HEK293 (cell line): ENCODE measurements at regions not wholly inside any gene's neighbourhood (a gene's known extent, or its start where the extent isn't known, plus 50 kb on each side); places are given as distances from the start of the nearest gene placed in this dataset.

Experiments
- CTCF ChIA-PET: fragments of 350-600 bp; formaldehyde crosslinking; extraction: SDS; loops from one replicate; lab custom pipeline; 2021; ENCODE audit warnings: antibody characterized with exemption; lab: Yijun Ruan, JAX
- POLR2A ChIA-PET: fragments of 300-600 bp; formaldehyde crosslinking; extraction: SDS; loops from one replicate; lab custom pipeline; 2020; ENCODE audit warnings: antibody characterized with exemption, inconsistent platforms; lab: Yijun Ruan, JAX
- H3K27ac ChIP-seq: fragments of 200-500 bp; sonication (Bioruptor generic); 2 replicates; pipeline ENCODE4 v1.5.1; 2014; ENCODE audit warnings: low read depth, low read length, control low read depth, inconsistent platforms; ENCODE audit errors: extremely low read depth
- H3K36me3 ChIP-seq, 2 experiments: fragments of 200-500 bp in 1 of 2; sonication (Bioruptor generic) in 1 of 2; 1 replicate in 1 of 2; 2 replicates in 1 of 2; pipeline ENCODE4 v1.5.1; 2014 to 2017; ENCODE audit warnings: inconsistent platforms in 2 of 2, low read length in 2 of 2; ENCODE audit not compliant: control insufficient read depth in 2 of 2, insufficient read depth in 1 of 2
- H3K4me1 ChIP-seq: fragments of 200-500 bp; sonication (Bioruptor generic); 2 replicates; pipeline ENCODE4 v1.5.1; 2014; ENCODE audit warnings: mild to moderate bottlenecking, low read length, inconsistent platforms; ENCODE audit not compliant: control insufficient read depth, insufficient read depth
- H3K4me3 ChIP-seq: 2 replicates; pipeline ENCODE4 v1.5.1; 2011; ENCODE audit warnings: low read depth, mild to moderate bottlenecking, control low read depth, low read length, moderate library complexity
- H3K9me3 ChIP-seq: fragments of 200-500 bp; sonication (Bioruptor generic); 2 replicates; pipeline ENCODE4 v1.5.1; 2014; ENCODE audit warnings: low read depth, low read length, inconsistent platforms; ENCODE audit not compliant: control insufficient read depth, insufficient read depth
- KLF9 ChIP-seq: fragments of 450-650 bp; formaldehyde crosslinking; IDR thresholded peaks from 2 replicates; pipeline ENCODE4 v1.5.1; 2016; ENCODE audit warnings: missing biosample characterization, missing genetic modification characterization, low read depth
- MYNN ChIP-seq: fragments of 450-650 bp; formaldehyde crosslinking; IDR thresholded peaks from 2 replicates; pipeline ENCODE4 v1.5.1; 2016; ENCODE audit warnings: missing biosample characterization, missing genetic modification characterization, borderline replicate concordance
- RBAK ChIP-seq: fragments of 450-650 bp; formaldehyde crosslinking; IDR thresholded peaks from 2 replicates; pipeline ENCODE4 v1.5.1; 2016; ENCODE audit warnings: missing biosample characterization, missing genetic modification characterization
- SETDB1 ChIP-seq: IDR thresholded peaks from one replicate; pipeline ENCODE4 v1.6.1; 2017; ENCODE audit warnings: mild to moderate bottlenecking, low read length, moderate library complexity, mixed read lengths; ENCODE audit not compliant: insufficient read length
- ZBTB8A ChIP-seq: fragments of 450-650 bp; formaldehyde crosslinking; IDR thresholded peaks from 2 replicates; pipeline ENCODE4 v1.5.1; 2016; ENCODE audit warnings: missing biosample characterization, missing genetic modification characterization
- ZEB2 ChIP-seq: fragments of 450-650 bp; formaldehyde crosslinking; IDR thresholded peaks from 2 replicates; pipeline ENCODE4 v1.5.1; 2016; ENCODE audit warnings: missing biosample characterization, missing genetic modification characterization
- ZFP3 ChIP-seq: fragments of 450-650 bp; formaldehyde crosslinking; IDR thresholded peaks from 2 replicates; pipeline ENCODE4 v1.5.1; 2016; ENCODE audit warnings: low read depth, missing biosample characterization, missing genetic modification characterization
- ZNF138 ChIP-seq: fragments of 450-650 bp; formaldehyde crosslinking; IDR thresholded peaks from 2 replicates; pipeline ENCODE4 v1.5.1; 2016; ENCODE audit warnings: missing biosample characterization, missing genetic modification characterization, borderline replicate concordance
- ZNF23 ChIP-seq: fragments of 450-650 bp; formaldehyde crosslinking; IDR thresholded peaks from 2 replicates; pipeline ENCODE4 v1.5.1; 2016; ENCODE audit warnings: missing biosample characterization, missing genetic modification characterization, borderline replicate concordance
- ZNF416 ChIP-seq: fragments of 450-650 bp; formaldehyde crosslinking; IDR thresholded peaks from 2 replicates; pipeline ENCODE4 v1.5.1; 2016; ENCODE audit warnings: missing biosample characterization, missing genetic modification characterization
- ZNF501 ChIP-seq: fragments of 450-650 bp; formaldehyde crosslinking; IDR thresholded peaks from 2 replicates; pipeline ENCODE4 v1.5.1; 2016; ENCODE audit warnings: missing biosample characterization, missing genetic modification characterization
- ZNF623 ChIP-seq: fragments of 450-650 bp; formaldehyde crosslinking; IDR thresholded peaks from 2 replicates; pipeline ENCODE4 v1.5.1; 2016; ENCODE audit warnings: missing biosample characterization, missing genetic modification characterization
- ZNF654 ChIP-seq: fragments of 450-650 bp; formaldehyde crosslinking; IDR thresholded peaks from 2 replicates; pipeline ENCODE4 v1.5.1; 2016; ENCODE audit warnings: low read depth, missing biosample characterization, missing genetic modification characterization
- ZNF664 ChIP-seq: fragments of 450-650 bp; formaldehyde crosslinking; IDR thresholded peaks from 2 replicates; pipeline ENCODE4 v1.5.1; 2016; ENCODE audit warnings: missing biosample characterization, missing genetic modification characterization
- ZNF670 ChIP-seq: fragments of 450-650 bp; formaldehyde crosslinking; IDR thresholded peaks from 2 replicates; pipeline ENCODE4 v1.5.1; 2016; ENCODE audit warnings: missing biosample characterization, missing genetic modification characterization, low read depth
- ZNF677 ChIP-seq: fragments of 450-650 bp; IDR thresholded peaks from 2 replicates; pipeline ENCODE4 v1.5.0; 2018; ENCODE audit warnings: missing biosample characterization, mild to moderate bottlenecking, missing genetic modification characterization, moderate library complexity
- ZNF843 ChIP-seq: fragments of 450-650 bp; formaldehyde crosslinking; IDR thresholded peaks from 2 replicates; pipeline ENCODE4 v1.5.1; 2016; ENCODE audit warnings: missing biosample characterization, missing genetic modification characterization
- TF ChIP-seq, protein P1 (sequence below): fragments of 450-650 bp; formaldehyde crosslinking; IDR thresholded peaks from 2 replicates; pipeline ENCODE4 v1.5.0; 2017; ENCODE audit warnings: missing biosample characterization, missing genetic modification characterization, borderline replicate concordance
- TF ChIP-seq, protein P2 (sequence below): fragments of 450-650 bp; formaldehyde crosslinking; IDR thresholded peaks from 2 replicates; pipeline ENCODE4 v1.5.1; 2017; ENCODE audit warnings: missing biosample characterization, missing genetic modification characterization
- TF ChIP-seq, protein P3 (sequence below): sonication (generic); formaldehyde crosslinking; IDR thresholded peaks from 2 replicates; pipeline ENCODE4 v1.8.1; 2022; ENCODE audit warnings: mild to moderate bottlenecking, moderate library complexity, missing genetic modification reagents
- TF ChIP-seq, protein P4 (sequence below): fragments of 450-650 bp; formaldehyde crosslinking; IDR thresholded peaks from 2 replicates; pipeline ENCODE4 v1.5.1; 2016; ENCODE audit warnings: missing biosample characterization, missing genetic modification characterization

DNA sequence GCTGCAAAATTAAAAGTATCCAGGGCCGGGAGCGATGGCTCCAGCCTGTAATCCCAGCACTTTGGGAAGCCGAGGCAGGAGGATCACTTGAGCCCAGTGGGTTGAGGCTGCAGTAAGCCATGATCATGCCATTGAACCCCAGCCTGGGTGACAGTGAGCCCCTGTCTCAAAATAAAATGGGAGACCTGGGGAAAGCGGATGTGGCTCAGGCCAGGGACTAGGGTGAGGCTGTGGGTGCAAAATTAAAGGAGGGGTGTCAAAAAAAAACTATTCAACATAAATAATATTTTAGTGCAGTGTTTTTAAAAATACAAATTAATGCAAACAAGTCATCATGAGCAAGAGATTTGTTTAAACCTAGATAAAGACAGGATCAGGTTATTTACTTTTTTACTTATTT lies 100.1 kb upstream of the SLC45A1 start:
- POLR2A ChIA-PET, result no interaction called here
- Histone ChIP-seq H3K4me1 (no peaks in the 10 kb centered on the region), H3K27ac (no peak overlapping the region), H3K36me3 (no peaks in the 10 kb centered on the region), H3K9me3 (no peaks in the 10 kb centered on the region), H3K4me3 (no peak overlapping the region)
- TF ChIP-seq ZNF501 (tag by site-specific recombination), result no peak
- no peak for TF ChIP-seq ZNF654 (tag by site-specific recombination)
- no peak for TF ChIP-seq MYNN (tag by site-specific recombination)
- no peak for TF ChIP-seq ZNF138
- TF ChIP-seq ZNF416 (tag by site-specific recombination), result no peak
- no peak for TF ChIP-seq ZNF664 (tag by site-specific recombination)
- no peak for TF ChIP-seq ZNF670 (tag by site-specific recombination)
- TF ChIP-seq ZNF677 (tag by site-specific recombination), result no peak
- TF ChIP-seq, protein P1, sequence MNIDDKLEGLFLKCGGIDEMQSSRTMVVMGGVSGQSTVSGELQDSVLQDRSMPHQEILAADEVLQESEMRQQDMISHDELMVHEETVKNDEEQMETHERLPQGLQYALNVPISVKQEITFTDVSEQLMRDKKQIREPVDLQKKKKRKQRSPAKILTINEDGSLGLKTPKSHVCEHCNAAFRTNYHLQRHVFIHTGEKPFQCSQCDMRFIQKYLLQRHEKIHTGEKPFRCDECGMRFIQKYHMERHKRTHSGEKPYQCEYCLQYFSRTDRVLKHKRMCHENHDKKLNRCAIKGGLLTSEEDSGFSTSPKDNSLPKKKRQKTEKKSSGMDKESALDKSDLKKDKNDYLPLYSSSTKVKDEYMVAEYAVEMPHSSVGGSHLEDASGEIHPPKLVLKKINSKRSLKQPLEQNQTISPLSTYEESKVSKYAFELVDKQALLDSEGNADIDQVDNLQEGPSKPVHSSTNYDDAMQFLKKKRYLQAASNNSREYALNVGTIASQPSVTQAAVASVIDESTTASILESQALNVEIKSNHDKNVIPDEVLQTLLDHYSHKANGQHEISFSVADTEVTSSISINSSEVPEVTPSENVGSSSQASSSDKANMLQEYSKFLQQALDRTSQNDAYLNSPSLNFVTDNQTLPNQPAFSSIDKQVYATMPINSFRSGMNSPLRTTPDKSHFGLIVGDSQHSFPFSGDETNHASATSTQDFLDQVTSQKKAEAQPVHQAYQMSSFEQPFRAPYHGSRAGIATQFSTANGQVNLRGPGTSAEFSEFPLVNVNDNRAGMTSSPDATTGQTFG, result no peak
- TF ChIP-seq ZNF843, result no peak
- CTCF ChIA-PET, result no interaction called here

DNA sequence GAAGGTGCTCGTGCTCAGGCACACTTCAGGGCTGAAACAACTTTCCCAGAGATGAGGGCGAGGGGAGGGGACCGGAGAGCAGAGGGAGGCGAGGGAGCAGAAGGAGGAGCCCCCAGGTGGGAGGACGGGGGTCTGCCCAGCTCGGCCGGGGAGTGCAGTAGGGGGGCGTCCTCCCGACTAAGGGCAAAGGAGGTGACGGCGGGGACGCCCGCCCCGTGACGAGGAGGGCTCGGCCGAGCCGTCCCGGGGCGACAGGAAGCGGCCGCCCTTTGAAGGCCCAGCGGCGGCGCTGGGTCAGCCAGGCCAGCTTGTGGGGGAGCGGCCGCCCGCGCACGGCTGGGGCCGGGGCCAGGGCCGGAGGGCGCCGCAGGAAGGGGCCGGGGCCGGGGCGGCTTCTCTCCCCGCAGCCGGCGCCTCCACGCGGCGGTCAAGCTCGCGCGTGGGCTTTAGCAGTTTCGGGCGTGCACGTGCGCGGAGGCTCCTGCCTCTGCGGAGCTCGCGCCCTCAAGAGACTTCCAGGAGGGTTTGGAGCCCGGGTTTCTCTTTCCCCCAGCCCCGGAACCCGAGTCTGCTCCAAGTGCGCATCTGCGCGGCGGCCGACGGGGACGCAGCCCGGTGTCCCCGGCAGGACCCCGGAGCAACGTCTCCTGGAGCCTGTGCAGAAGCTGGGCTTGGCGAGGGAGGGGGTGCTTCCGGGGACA lies 100.8 kb upstream of the SLC45A1 start:
- no peaks in the 10 kb centered on the region for H3K4me1 ChIP-seq
- POLR2A ChIA-PET, result no interaction called here
- H3K36me3 ChIP-seq, result no peaks in the 10 kb centered on the region
- no peak for TF ChIP-seq ZNF623 (tag by site-specific recombination)
- TF ChIP-seq, protein P2, sequence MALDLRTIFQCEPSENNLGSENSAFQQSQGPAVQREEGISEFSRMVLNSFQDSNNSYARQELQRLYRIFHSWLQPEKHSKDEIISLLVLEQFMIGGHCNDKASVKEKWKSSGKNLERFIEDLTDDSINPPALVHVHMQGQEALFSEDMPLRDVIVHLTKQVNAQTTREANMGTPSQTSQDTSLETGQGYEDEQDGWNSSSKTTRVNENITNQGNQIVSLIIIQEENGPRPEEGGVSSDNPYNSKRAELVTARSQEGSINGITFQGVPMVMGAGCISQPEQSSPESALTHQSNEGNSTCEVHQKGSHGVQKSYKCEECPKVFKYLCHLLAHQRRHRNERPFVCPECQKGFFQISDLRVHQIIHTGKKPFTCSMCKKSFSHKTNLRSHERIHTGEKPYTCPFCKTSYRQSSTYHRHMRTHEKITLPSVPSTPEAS (tag by site-specific recombination), result no peak
- TF ChIP-seq ZNF23 (tag by site-specific recombination), result no peak
- TF ChIP-seq KLF9 (tag by site-specific recombination), result no peak
- TF ChIP-seq ZFP3 (tag by site-specific recombination), result no peak
- no peak for TF ChIP-seq SETDB1
- TF ChIP-seq, protein P3, sequence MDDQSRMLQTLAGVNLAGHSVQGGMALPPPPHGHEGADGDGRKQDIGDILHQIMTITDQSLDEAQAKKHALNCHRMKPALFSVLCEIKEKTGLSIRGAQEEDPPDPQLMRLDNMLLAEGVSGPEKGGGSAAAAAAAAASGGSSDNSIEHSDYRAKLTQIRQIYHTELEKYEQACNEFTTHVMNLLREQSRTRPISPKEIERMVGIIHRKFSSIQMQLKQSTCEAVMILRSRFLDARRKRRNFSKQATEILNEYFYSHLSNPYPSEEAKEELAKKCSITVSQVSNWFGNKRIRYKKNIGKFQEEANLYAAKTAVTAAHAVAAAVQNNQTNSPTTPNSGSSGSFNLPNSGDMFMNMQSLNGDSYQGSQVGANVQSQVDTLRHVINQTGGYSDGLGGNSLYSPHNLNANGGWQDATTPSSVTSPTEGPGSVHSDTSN (CRISPR knock-in tag), result no peak
- TF ChIP-seq ZEB2 (tag by site-specific recombination), result no peak
- no peak for TF ChIP-seq RBAK
- no peak for TF ChIP-seq ZBTB8A (tag by site-specific recombination)
- TF ChIP-seq, protein P4, sequence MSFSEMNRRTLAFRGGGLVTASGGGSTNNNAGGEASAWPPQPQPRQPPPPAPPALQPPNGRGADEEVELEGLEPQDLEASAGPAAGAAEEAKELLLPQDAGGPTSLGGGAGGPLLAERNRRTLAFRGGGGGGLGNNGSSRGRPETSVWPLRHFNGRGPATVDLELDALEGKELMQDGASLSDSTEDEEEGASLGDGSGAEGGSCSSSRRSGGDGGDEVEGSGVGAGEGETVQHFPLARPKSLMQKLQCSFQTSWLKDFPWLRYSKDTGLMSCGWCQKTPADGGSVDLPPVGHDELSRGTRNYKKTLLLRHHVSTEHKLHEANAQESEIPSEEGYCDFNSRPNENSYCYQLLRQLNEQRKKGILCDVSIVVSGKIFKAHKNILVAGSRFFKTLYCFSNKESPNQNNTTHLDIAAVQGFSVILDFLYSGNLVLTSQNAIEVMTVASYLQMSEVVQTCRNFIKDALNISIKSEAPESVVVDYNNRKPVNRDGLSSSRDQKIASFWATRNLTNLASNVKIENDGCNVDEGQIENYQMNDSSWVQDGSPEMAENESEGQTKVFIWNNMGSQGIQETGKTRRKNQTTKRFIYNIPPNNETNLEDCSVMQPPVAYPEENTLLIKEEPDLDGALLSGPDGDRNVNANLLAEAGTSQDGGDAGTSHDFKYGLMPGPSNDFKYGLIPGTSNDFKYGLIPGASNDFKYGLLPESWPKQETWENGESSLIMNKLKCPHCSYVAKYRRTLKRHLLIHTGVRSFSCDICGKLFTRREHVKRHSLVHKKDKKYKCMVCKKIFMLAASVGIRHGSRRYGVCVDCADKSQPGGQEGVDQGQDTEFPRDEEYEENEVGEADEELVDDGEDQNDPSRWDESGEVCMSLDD (tag by site-specific recombination), result no peak
- CTCF ChIA-PET, result no interaction called here
- H3K9me3 ChIP-seq, result no peaks in the 10 kb centered on the region
- no peak overlapping the region for H3K4me3 ChIP-seq
- H3K27ac ChIP-seq, result no peak overlapping the region
